ENCODE measurements at regions not wholly inside any gene's neighbourhood (a gene's known extent, or its start where the extent isn't known, plus 50 kb on each side); places are given as distances from the start of the nearest gene placed in this dataset.

DNA sequence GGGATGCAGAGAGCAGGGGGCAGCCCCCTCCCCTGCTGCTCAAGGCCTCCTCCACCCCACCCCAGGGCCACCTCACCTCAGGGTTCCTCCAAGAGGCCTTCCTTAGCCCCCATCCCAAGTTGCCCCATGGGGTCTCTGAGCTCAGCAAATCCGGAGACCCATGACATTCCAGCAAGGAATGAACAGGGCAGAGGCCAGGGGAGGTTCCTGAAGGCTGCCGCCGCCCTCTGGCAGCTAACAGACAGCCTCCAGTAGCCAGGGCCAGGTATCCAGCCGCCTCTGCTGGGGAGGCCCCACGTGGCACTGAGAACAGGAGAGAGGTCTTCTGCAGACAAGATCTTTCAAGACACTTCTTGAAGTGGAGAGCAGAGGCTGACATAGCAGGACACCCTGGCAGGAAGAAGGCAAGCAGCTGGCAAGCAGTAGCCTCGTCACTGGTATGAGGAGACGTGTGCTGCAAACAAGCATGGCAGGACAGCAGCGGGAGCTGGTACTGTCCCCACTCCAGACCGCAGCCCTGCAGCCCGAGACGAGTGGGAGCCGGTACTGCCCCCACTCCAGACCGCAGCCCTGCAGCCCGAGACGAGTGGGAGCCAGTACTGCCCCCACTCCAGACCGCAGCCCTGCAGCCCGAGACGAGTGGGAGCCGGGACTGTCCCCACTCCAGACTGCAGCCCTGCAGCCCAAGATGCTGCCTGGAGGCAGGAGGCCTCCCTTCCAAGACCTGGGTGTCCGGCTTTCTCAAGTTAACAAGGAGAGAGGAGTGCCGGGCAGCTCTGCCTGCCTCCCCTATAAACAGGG is 190.6 kb downstream of the IGLL1 start:
- TF ChIP-seq, protein P1, sequence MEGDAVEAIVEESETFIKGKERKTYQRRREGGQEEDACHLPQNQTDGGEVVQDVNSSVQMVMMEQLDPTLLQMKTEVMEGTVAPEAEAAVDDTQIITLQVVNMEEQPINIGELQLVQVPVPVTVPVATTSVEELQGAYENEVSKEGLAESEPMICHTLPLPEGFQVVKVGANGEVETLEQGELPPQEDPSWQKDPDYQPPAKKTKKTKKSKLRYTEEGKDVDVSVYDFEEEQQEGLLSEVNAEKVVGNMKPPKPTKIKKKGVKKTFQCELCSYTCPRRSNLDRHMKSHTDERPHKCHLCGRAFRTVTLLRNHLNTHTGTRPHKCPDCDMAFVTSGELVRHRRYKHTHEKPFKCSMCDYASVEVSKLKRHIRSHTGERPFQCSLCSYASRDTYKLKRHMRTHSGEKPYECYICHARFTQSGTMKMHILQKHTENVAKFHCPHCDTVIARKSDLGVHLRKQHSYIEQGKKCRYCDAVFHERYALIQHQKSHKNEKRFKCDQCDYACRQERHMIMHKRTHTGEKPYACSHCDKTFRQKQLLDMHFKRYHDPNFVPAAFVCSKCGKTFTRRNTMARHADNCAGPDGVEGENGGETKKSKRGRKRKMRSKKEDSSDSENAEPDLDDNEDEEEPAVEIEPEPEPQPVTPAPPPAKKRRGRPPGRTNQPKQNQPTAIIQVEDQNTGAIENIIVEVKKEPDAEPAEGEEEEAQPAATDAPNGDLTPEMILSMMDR (IDR thresholded peaks at IDR 0.05): no peak
- no peak for TF ChIP-seq POLR2A (IDR thresholded peaks at IDR 0.05)

Measured in heart left ventricle (tissue), 13 donors.